ENCODE measurements at regions not wholly inside any gene's neighbourhood (a gene's known extent, or its start where the extent isn't known, plus 50 kb on each side); places are given as distances from the start of the nearest gene placed in this dataset.

- BruUV-seq (replicated peaks): no TSS peak
- Histone ChIP-seq H3K4me3 (ENCODE audit: low read depth, low read length, poor library complexity, severe bottlenecking) (no peak overlapping the region), H3K27me3 (replicated peaks; ENCODE audit: insufficient read depth, low read depth, low read length, poor library complexity) (no peaks in the 10 kb centered on the region), H3K9me3 (ENCODE audit: low read depth, low read length, poor library complexity, severe bottlenecking) (no peaks in the 10 kb centered on the region), H3K27ac (ENCODE audit: low read depth, low read length, poor library complexity, severe bottlenecking) (no peak overlapping the region), H3K36me3 (ENCODE audit: insufficient read depth, low read length, poor library complexity, severe bottlenecking) (no peaks in the 10 kb centered on the region), H3K4me1 (ENCODE audit: insufficient read depth, low read length, poor library complexity, severe bottlenecking) (no peaks in the 10 kb centered on the region)
- DNase-seq (ENCODE audit: low spot score): no peak
- no peak for TF ChIP-seq EZH2 (IDR thresholded peaks at IDR 0.05; ENCODE audit: borderline replicate concordance, low read depth, low read length, poor library complexity, severe bottlenecking)
- TF ChIP-seq, protein P1, sequence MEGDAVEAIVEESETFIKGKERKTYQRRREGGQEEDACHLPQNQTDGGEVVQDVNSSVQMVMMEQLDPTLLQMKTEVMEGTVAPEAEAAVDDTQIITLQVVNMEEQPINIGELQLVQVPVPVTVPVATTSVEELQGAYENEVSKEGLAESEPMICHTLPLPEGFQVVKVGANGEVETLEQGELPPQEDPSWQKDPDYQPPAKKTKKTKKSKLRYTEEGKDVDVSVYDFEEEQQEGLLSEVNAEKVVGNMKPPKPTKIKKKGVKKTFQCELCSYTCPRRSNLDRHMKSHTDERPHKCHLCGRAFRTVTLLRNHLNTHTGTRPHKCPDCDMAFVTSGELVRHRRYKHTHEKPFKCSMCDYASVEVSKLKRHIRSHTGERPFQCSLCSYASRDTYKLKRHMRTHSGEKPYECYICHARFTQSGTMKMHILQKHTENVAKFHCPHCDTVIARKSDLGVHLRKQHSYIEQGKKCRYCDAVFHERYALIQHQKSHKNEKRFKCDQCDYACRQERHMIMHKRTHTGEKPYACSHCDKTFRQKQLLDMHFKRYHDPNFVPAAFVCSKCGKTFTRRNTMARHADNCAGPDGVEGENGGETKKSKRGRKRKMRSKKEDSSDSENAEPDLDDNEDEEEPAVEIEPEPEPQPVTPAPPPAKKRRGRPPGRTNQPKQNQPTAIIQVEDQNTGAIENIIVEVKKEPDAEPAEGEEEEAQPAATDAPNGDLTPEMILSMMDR (conservative IDR thresholded peaks at IDR 0.05; ENCODE audit: low read depth, low read length): no peak
- ChIA-PET POLR2A (ENCODE audit: low non-redundant PET) (no interaction called here), CTCF (no interaction called here)
- intact Hi-C loops (cut with micrococcal nuclease; ENCODE audit: unreplicated experiment): no loop called here
These were observed 531.6 kb upstream of the CHAC2 start for GRCh38 chr2:53235836-53236582.

DNA sequence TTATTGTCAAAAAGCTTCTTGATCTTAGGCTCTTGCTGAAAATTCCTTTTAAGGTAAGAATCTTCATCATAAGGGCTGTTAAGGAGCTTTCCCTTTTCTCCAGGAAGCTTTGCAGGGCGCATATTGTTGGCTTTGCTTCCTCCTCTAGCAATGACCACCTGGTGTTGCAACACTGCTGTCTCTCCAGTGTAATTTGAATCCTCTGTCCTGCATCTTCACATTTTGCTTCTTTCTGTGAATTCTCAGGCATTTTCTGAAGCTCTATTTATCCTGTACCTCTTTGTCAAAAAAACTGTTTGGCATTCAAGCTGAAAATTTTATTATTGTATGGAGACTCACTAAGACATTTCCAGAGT is 533.1 kb upstream of the CHAC2 start:
- POLR2A ChIA-PET (ENCODE audit: low non-redundant PET): no interaction called here
- no peak for DNase-seq (ENCODE audit: low spot score)
- CTCF ChIA-PET: no interaction called here

GRCh38 chr2:53233759-53234547 is 533.7 kb upstream of the CHAC2 start:
- Histone ChIP-seq H3K27me3 (replicated peaks; ENCODE audit: insufficient read depth, low read depth, low read length, poor library complexity) (no peaks in the 10 kb centered on the region), H3K27ac (ENCODE audit: low read depth, low read length, poor library complexity, severe bottlenecking) (no peak overlapping the region), H3K4me3 (ENCODE audit: low read depth, low read length, poor library complexity, severe bottlenecking) (no peak overlapping the region), H3K36me3 (ENCODE audit: insufficient read depth, low read length, poor library complexity, severe bottlenecking) (no peaks in the 10 kb centered on the region), H3K9me3 (ENCODE audit: low read depth, low read length, poor library complexity, severe bottlenecking) (no peaks in the 10 kb centered on the region), H3K4me1 (ENCODE audit: insufficient read depth, low read length, poor library complexity, severe bottlenecking) (no peaks in the 10 kb centered on the region)
- intact Hi-C loops (cut with micrococcal nuclease; ENCODE audit: unreplicated experiment): no loop called here
- BruUV-seq (replicated peaks): no TSS peak
- DNase-seq (ENCODE audit: low spot score): no peak
- TF ChIP-seq, protein P1 (conservative IDR thresholded peaks at IDR 0.05; ENCODE audit: low read depth, low read length): no peak
- no peak for TF ChIP-seq EZH2 (IDR thresholded peaks at IDR 0.05; ENCODE audit: borderline replicate concordance, low read depth, low read length, poor library complexity, severe bottlenecking)
- ChIA-PET CTCF (no interaction called here), POLR2A (ENCODE audit: low non-redundant PET) (no interaction called here)

More for the DNA sequence above, 533.1 kb upstream of the CHAC2 start:
- TF ChIP-seq, protein P1 (conservative IDR thresholded peaks at IDR 0.05; ENCODE audit: low read depth, low read length): no peak
- TF ChIP-seq EZH2 (IDR thresholded peaks at IDR 0.05; ENCODE audit: borderline replicate concordance, low read depth, low read length, poor library complexity, severe bottlenecking): no peak
- H3K4me1 ChIP-seq (ENCODE audit: insufficient read depth, low read length, poor library complexity, severe bottlenecking): no peaks in the 10 kb centered on the region
- H3K27me3 ChIP-seq (replicated peaks; ENCODE audit: insufficient read depth, low read depth, low read length, poor library complexity): no peaks in the 10 kb centered on the region
- H3K9me3 ChIP-seq (ENCODE audit: low read depth, low read length, poor library complexity, severe bottlenecking): no peaks in the 10 kb centered on the region
- BruUV-seq (replicated peaks): no TSS peak
- intact Hi-C loops (cut with micrococcal nuclease; ENCODE audit: unreplicated experiment): no loop called here
- no peak overlapping the region for H3K27ac ChIP-seq (ENCODE audit: low read depth, low read length, poor library complexity, severe bottlenecking)
- no peak overlapping the region for H3K4me3 ChIP-seq (ENCODE audit: low read depth, low read length, poor library complexity, severe bottlenecking)
- H3K36me3 ChIP-seq (ENCODE audit: insufficient read depth, low read length, poor library complexity, severe bottlenecking): no peaks in the 10 kb centered on the region
